HK-2 (cell line): ENCODE measurements at regions not wholly inside any gene's neighbourhood (a gene's known extent, or its start where the extent isn't known, plus 50 kb on each side); places are given as distances from the start of the nearest gene placed in this dataset.
"Not testable (repeated sequence)": the region's sequence is repeated elsewhere in the genome, so short reads cannot be mapped to it uniquely, and the experiment has no call there.

Experiments
- DNase-seq: peaks from one replicate; pipeline ENCODE4 v3.0.0-alpha.2; 2018; ENCODE audit not compliant: unreplicated experiment

GRCh38 chr13:112222971-112223370 lies 153.2 kb upstream of the SPACA7 start:
- no peak for DNase-seq

GRCh38 chr13:112223929-112224328 lies 152.2 kb upstream of the SPACA7 start:
- DNase-seq = not testable (repeated sequence)

DNA sequence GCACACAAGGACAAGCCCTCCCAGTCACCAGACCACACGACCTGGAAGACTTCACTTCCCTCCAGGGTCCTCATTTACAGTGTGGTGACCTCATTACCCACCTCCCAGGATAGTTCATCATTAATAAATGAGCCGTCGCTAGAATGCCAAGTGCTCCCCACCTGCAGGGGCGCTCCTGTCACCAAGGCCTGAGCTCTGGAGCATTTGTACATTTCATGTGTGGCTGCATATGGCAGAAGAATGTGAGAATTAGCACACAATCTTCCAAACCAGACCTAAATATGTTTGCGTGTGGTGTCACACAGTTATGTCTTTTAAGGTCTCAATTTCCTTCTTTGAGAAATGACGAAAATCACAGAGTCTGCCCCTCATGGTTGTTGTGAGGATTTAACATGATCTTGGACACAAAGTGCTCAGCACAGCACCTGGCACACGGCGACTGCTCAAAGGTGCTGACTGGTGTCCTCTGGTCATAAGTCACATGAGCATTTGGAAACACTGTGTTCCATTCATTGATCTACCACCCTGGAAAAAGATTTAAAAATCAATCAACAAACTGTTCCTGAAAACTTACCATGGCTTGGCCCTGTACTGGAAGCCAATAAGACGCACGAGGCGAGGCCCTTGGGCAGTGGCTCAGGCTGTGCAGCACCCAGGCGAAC lies 150.6 kb upstream of the SPACA7 start:
- DNase-seq = no peak

- DNase-seq = no peak
Observed at GRCh38 chr13:112226320-112227002, 149.7 kb upstream of the SPACA7 start.

DNA sequence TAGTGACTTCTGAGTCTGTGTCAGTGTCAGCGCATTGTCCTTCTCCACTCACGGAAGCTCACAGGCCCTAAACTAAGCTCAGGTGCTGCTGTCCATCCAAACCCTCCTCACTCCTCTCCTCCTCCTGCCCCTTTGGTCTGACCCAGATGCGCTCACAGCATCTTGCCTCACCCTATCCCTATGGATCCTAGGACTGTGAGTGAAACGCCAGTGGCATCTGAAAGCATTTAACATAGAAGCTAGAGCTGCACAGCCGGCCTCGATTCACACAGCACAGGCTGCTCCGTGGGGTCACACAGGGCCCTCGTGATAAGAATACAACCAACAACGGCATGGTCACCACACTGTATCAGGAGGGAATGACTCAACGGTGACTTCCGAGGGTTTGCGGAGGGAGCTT lies 149.1 kb upstream of the SPACA7 start:
- no peak for DNase-seq

GRCh38 chr13:112229445-112229844 lies 146.7 kb upstream of the SPACA7 start:
- no peak for DNase-seq

DNA sequence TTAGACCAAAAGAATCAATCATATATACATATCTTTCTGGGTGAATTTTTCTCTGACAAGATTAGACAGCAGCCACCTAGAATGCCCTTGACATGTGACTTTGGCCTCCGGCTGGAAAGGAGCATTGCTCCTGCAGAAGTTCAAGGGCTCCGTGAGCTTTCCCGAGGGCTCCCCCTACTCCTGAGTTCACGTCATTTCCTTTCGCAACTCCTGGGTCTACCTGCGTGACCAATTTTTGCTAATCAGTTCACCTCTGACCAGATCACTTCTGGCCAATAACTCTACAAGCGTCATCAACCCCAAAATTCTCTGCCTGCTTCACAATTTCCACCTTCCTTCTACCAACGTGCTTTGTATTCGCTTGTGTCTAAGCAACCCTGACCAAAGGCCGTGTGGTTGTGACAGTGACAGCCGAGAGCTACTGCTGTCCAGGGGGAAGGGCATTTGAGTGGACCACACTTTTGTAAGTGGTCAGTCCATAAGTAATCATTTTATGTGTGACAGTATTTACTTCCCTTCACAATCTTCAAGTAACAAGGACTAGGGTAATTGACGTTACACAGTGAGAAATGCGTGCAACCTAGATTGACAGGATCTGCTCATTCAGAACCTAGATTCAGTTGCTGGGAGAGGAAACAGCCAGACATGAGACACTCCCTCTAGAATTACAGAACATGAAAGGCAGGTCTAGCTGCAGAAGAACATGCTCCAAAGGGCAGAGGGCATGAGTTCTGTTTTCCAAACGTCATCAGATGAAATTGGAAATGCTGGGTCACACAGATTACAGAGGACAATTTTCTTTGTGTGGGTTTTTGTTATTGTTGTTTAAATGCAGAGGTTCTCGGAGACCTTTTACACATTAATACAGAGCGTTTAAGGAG lies 145.9 kb upstream of the SPACA7 start:
- DNase-seq = no peak

GRCh38 chr13:112231451-112232083 lies 144.6 kb upstream of the SPACA7 start:
- DNase-seq = no peak

- DNase-seq = no peak
Observed at GRCh38 chr13:112233256-112233655, 142.9 kb upstream of the SPACA7 start.

DNA sequence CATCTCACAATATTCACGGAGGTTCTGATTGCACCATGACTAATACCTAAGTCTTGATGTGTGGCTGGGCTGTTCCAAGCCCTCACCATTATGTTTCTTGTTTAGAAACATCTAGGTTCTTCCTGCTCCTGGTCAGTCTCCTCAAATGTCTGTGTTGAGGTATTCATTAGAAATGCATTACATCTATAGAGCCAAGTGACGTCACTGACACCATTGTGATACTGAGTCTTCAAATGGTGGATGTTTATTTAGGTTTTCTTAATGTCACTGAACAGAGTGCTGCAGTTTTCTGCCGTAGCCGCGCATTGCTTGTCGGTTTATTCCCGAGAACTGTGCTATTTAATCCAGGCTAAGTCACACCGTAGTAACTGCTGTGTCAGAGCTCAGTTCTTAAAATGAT lies 142.4 kb upstream of the SPACA7 start:
- DNase-seq = no peak

GRCh38 chr13:112234131-112234875 lies 141.9 kb upstream of the SPACA7 start:
- no peak for DNase-seq

DNA sequence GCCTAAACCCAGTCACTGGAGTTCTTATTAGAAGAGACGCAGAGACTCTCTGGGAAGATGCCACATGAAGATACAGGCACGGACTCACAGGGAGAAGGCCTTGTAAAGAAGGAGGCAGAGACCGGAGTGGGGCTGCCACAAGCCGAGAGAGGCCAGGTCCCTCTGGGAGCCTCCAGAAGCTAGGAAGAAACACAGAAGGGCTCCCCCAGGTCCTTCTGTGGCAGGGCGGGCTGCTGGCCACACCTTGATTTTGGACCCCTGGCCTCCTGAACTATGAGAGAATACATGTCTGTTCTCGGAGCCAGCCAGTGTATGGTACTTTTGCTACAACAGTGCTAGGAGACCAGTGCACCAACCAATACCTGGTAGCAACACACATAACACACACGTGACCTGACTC lies 140.1 kb upstream of the SPACA7 start:
- DNase-seq = no peak

GRCh38 chr13:112236539-112237197 lies 139.5 kb upstream of the SPACA7 start:
- DNase-seq = no peak

- no peak for DNase-seq
Observed at GRCh38 chr13:112238436-112238995, 137.6 kb upstream of the SPACA7 start.

DNA sequence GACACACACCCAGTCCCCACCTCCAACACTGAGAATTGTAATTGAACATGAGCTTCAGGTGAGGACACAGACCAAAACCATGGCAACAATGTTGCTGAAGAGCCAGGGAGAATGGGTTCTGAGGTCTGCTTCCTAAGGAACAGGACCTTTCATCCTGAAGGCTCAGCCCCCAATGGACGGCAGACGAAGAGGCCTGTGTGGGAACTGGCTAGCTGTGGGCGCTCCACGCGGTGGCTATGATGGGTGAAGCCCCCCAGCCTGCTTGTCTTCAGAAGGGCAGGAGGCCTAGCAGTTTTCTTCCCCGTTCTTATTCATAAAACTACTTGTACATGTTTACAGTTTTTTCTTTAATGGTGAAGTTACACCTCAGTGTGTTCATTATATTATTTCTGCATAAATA lies 136.1 kb upstream of the SPACA7 start:
- no peak for DNase-seq

- DNase-seq = peak; percentile 4
Observed at GRCh38 chr13:112241288-112241687, 134.9 kb upstream of the SPACA7 start.

GRCh38 chr13:112242777-112243176 lies 133.4 kb upstream of the SPACA7 start:
- DNase-seq = no peak

DNA sequence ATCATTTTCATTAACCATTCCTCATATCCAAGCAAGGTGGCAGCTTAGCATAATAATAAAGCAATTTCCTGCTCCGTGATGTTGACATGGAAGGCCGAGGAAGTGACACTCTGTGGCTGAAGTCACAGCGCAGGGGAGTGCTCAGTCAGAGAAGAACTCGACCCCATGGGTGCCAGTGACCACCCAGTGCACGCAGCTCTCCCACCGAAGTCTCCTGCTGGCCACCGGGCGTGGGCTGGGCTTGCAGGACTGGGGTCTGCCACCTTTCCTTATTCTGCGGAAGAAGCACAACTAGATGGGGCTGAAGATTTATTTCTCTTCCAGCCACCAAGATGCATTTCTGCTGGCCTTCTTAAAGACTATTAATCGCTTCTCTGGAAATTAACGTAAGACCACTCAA lies 132.1 kb upstream of the SPACA7 start:
- DNase-seq = no peak

GRCh38 chr13:112244495-112245177 lies 131.5 kb upstream of the SPACA7 start:
- no peak for DNase-seq

GRCh38 chr13:112245179-112245724 lies 130.9 kb upstream of the SPACA7 start:
- DNase-seq = no peak
